HG03097 (cell line): ENCODE measurements at regions not wholly inside any gene's neighbourhood (a gene's known extent, or its start where the extent isn't known, plus 50 kb on each side); places are given as distances from the start of the nearest gene placed in this dataset.
"Not testable (repeated sequence)": the region's sequence is repeated elsewhere in the genome, so short reads cannot be mapped to it uniquely, and the experiment has no call there.

Source experiments
- ATAC-seq: cut with Tn5 transposase; IDR thresholded peaks from one replicate; pipeline ENCODE4 v1.9.1; 2021; ENCODE audit not compliant: unreplicated experiment, low FRiP score

DNA sequence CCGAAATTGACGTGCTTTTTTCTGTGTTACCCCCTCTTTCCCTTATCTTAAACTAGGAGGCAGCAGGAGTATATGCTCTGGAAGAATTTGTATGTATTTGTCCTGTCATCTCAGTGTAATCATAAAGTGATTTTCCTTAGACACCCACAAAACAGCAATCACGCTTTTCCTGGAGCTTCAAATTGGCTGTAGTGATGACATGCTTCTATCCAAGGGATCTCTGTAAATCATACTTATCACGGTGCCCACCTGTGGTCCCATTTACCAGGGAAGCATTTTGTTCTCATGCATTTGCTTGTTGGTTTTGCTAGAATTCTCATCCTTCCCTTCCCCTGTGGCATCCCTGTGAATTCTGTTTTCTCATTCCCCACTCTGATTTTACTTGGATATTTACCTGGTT is 220.8 kb upstream of the THUMPD2 start:
- no peak for ATAC-seq

DNA sequence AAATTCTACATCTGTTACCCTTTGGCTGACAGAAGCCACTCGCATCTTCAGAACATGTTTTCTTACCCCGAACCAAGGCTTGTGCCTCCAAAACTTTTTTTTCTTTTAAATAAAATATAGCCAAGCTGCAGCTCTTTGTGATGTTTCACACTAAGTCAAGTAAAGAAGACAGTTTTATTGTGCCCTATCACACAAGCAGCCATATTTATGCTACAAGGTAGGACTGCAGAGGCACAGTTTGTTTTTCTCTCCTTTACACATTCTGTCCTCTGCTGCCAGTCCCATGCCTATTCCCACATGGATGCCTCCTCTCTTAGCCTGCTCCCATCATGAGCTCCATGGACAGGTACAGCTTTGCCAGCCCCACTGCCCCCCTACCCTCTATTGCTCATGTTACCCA is 219.6 kb upstream of the THUMPD2 start:
- no peak for ATAC-seq

DNA sequence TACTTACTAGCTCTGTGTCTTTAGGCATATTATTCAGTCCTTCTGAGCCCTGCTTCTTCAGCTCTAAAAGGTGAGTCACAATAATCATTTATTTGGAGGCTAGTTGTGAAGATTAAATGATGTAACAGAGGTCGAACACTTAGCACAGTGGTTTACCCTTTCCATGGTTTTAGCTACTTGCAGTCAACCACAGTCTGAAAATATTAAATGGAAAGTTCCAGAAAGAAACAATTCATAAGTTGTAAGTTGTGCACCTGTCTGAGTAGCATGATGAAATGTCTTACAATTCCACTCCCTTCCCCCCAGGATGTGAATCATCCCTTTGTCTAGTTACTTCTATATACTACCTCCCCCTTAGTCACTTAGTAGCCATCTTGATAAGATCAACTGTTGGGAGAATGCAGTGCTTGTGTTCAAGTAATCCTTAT is 217.6 kb upstream of the THUMPD2 start:
- no peak for ATAC-seq

DNA sequence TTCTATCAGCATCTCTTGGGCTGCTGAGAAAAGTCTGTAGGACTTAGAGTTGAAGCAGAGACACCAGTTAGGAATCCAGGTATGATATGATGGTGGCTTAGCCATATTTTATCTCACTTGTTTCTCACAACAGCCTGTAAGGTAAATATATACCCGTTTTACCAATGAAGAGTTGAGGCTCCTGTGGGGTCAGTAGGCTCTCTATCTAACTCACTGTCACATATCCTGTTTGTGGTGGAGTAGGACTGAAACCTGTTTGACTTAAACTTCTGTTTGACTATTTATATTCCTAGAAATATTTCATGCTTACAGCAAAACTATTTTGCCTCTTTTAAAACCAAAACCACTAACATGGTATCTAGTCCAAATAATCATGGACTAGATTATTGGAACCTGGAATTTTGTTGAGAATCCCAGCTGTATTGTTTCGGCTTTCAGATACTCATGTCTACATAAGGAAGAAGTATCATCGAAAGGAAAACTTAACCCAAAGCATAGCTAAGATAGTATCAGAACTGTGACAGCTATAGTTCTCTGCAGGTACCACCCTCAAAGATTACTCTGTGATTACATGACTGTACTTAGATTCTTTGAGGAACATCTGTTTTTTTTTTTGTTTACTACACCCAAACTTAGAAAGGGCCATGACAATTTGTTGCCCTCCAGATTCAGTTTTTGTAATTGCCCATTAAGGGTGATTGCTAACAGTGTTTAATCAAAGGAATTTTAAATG is 216.1 kb upstream of the THUMPD2 start:
- no peak for ATAC-seq

DNA sequence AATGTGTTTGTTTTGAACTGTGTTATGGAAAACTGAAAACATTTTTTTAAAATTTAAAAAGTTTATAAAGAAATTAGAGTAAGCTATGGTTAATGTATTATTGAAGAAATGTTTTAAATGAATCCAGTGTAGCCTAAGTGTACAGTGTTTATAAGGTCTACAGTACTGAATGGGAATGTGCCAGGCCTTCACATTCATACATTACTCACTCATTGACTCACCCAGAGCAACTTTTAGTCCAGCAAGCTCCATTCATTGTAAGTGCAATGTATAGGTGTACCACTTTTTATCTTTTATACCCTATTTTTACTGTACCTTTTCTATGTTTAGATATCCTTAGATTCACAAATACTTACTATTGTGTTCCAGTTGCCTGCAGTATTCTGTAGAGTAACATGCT is 215.1 kb upstream of the THUMPD2 start:
- no peak for ATAC-seq

DNA sequence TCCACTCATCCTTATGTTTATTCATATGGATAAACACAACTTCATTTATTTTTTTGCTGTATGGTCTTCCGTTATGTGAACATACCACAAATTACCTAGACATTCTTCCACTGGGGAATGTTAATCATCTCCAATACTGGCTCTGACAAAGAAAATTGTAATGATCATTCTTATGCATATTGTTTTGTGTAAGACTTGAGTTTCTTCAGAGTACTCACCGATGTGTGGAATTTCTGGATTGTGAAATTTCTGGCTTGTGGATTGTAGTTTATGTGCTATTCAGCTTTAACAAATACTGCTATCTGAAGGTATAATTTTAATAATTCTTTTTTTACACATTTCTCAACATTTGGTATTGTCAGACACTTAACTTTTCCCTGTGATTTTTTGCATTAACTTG is 212.2 kb upstream of the THUMPD2 start:
- ATAC-seq = no peak

DNA sequence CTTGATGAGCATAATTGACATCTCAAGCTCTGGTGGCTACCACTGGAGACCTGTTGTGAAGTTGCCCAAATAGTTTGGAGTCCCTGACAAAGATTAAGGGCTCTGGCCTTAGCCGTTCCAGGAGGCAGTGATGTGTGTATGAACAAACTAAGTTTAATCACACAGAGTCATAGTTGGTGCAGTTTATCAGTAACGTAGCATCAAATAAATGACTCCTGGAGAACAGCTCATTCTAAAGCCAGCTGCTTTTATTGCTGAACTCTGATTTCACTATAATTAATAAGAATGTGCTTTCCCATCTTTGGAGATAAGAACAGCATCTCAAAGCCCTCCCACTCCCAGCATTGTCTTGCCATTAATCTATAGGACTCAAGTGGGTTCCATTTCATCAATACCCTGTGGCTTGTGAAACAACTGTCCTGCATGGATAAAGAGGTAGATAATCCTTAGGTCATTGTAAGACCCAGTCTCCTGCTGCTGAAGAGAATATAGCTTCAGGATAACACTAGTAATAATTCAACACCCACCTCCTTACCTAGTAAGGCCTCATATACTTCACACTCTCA is 211.4 kb upstream of the THUMPD2 start:
- ATAC-seq = no peak

DNA sequence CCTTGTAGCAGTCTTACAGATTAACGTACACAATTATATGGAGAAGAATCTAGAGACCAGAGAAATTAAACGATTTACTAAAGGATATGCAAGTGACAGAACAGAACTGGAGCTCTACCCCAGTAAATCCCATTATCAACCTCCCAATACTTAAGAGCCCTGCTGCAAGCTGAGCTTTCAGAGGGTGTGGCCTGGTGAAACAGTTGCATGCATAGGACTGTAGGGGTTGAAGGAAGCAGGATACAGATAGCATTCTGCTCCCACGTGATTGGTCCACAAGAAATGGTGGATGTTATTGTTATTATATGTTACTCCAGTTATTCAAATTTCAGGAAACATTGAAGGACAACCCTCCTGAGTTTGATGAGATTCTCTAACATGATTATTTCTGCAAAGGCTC is 210.8 kb upstream of the THUMPD2 start:
- ATAC-seq = no peak

DNA sequence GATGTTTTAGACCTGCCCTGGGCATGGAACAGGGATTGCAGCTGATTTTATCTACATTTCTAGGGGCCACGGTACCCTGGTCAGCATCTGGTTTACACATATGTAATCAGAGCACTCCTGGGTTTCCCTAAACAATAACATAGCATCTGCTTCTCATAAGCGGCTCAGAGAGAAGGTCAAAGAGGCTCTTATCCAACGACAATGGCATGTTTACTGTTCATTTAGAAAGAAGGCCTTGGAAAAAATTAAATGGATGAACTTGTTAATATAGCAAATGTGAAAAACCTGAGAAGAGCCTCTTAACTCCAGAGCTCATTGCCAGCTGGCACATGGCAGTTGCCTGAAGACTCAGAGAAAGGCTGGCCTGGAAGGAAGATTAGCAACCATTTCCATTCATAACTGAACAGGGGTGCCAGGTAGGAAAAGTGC is 202.8 kb upstream of the THUMPD2 start:
- ATAC-seq = no peak

DNA sequence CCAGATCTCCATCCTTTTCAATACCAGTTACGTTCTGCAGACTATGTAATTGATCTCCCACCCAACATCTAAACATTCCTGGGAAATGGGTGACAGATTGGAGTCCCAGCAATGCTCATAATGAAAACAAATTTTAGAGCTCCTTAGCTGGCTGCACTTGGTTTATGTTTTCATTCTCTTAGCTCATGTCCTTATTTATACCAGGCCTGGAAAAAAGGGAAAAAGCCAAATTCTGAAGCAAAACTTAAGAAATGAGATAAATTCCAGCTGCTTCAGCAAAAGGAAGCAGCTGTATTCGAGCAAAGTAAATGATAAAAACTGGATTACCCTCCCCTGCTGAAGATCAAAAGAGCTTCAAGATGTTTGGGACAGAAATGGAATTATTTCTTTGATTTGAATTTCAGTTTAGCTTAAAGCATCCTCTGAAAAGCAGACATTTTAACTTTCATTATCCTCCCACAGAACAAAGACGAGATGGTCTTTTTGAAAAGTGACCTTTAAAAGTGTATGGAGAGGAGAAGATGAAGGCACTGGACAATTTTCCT is 196.5 kb upstream of the THUMPD2 start:
- ATAC-seq = no peak

DNA sequence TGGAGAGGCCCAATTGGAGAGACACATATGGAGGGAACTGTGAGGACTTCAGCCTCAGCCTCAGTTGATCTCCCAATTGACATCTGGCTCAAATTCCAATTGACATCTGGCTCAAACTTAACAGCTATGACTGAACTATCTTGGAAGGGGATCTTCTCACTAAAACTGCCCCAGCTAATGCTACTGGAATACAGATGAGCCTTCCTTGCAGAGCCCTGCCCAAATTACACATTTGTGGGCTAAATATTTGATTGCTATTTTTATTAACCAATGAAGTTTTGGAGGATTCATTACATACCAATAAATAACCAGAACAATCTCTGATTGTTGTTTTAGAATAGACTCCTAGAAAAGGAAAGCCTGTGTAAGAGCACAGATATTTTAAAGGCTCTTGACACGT is 189.0 kb upstream of the THUMPD2 start:
- no peak for ATAC-seq

DNA sequence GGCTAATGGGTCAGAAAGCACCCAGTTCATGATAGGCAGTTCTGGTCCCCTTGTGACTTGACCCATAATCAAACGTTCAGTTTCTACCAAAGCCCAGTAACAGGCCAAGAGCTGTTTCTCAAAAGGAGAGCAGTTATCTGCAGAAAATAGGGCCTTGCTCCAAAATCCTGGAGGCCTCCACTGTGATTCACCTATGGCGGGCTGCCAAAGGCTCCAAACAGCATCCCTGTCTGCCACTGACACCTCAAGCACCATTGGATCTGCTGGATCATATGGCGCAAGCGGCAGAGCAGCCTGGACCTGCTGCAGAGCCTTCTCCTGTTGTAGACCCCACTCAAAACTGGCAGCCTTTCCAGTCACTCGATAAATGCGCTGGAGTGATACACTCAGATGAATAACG is 181.6 kb upstream of the THUMPD2 start:
- ATAC-seq = not testable (repeated sequence)

DNA sequence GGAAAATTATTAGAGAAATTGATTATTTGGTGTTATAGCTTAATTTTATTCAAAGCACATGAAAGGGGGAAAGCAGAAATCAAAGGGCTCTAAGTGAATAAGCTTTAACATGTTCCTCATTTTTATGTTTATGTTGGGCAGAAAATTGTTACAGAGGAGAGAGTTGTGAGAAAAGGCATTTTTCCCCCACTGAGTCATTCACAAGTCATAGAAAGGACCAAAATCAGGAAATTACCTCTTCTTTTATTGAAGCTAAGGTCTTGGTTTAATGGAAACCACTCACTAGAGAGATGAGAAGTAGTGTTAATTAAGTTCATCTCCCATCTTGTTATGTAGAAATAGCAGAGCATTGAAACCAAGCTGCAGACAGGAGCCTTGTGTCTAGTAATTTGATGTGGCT is 175.3 kb upstream of the THUMPD2 start:
- ATAC-seq = no peak

DNA sequence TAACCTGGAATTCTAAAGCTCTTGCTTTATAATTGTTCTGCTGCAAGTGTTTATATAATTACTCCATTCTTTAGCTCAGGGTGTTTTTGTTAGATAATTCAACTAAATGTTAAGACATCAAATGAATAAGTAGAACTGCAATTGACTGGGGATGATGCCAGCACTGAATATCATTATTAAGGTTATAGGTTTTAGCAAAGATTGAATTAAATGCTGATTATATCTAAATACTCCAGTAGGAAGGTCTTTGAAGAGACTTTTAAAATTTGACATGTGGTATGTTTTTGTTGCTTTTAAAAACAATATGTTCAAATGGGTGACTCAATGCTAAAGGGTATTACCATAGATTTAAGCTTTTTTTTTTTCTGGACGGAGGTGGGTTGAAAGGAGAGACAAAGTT is 170.1 kb upstream of the THUMPD2 start:
- no peak for ATAC-seq

DNA sequence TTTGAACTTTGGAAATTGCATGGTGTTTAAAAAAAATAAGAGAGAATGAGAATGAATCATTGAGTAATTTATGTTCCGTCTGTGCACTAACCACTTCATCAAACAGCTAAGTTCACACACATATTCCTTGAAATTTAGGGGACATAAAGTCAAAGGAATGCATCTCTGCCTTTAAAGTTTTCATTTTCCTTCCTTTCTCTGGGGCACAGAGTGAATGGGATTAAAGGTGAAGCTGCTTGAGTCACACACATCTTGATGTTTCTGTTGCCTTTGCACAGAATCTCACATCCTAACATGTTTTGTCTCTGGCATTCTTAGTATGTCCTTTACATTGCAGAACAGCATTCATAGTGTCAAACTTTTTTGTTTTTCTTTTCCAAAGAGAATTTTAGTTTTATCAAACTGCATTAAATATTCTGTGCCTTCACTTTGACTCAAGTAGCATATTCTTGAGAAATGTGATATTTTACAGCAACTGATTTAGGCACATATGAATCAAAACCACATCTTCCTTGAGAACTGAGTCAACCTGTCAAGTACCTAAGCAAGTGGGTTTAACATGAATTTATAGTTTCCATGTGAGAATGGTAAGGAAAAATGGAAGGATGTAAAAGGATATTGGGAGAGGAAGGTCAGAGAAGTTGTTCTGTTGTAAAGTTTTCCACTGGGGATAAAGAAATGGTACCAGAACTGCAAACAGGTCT is 169.1 kb upstream of the THUMPD2 start:
- ATAC-seq = no peak

DNA sequence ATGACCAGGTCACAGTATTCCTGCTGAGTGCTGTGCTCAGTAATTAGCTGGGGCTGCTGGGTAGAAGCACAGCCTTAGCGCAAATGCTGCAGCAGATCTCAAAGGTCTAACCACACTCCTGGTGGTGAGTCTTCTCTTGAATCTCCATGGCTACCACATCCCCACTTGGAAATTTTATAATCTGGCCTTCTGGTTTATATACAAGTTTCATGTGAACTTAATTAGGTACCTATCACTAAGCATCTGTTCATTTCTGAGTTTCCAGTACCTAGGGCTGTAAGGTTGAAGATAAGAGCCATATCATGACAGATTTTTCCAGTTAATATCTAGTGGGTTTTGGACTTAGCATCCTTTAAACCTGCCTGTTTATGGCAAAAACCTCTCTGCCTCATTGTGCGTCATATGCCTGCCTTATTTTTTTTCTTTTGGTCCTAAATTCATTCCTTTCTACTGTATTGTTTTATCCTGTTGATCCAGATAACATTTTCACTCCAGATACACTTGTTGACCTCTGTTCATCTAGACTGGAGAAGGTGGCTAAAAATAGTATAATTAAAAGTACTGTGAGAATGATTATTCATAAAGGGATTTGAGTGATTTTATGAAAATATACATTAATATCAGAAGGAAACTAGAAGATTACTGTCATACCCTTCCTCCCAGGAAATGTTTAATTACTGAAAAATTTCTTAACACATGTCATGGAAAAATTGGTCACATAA is 168.4 kb upstream of the THUMPD2 start:
- ATAC-seq = no peak

DNA sequence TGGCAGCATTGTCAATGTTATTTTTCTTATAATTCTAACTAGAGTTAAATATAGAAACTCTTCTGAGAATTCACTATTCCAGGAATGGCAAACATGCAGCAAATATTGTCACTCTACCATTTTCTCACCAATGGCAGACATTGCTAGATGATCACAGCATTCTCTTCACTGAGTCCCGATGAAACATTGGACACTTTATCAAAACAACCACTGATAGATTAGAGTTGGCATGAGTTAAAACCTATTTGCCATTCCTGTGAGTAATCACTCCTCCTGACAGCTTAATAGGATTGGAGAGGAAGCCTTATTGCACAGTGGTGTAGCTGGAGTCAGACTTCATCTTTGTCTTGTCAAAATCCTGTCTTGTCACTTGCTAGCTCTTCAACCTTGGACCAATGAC is 163.9 kb upstream of the THUMPD2 start:
- no peak for ATAC-seq

DNA sequence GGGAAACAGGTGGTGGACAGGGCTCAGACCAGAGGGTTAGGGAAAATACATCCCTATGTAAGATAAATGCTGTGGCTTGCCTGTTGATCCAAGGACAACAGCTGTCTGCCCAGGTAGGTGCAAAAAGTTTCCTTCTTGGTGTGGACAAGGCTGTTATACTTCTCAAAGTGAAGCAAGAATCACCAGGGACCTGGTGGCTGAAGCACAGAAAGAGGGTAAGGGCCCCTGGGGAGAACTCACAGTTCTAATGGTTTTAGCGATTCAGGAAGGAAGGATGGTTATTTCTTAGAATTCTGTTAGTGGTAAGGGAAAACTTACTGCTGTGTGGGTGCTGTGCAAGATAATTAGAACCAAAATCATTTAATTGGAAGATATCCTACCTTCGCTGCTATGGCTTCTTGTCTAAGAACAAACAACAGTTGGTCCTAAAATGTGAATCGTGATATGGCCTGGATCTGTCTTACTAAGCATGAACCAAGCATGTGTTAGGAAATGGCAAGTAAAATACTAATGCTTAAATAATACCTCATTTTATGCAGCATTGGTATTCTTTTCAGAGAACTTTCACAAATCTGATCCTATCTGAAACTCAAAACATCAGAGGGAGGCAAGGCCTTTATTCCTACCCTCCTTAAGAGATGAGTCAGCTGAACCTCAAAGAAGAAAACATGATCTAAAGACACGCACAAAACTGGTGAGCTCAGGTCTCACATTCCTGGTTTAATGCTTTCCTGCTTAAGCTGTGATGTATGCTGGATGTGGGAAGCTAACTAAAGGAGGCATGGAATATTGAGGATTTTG is 159.2 kb upstream of the THUMPD2 start:
- ATAC-seq = no peak

DNA sequence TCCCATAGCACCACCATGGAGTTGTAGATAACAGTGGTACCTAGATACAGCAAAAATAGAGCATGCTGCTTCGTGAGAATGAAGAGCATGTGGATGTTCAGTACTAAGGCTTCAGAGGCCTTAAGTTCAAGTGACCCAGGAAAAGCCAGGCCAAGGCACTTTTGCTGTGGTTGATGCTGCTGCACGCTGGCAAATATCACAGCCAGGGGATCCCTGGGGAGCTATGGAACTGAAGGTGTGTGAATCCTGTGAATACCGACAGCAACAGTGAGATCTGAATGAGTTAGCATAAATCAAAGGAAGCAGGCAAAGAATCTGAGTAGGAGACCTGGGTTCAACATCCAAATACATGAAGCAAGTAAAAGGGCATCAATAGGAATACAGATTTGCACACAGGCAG is 158.6 kb upstream of the THUMPD2 start:
- no peak for ATAC-seq

DNA sequence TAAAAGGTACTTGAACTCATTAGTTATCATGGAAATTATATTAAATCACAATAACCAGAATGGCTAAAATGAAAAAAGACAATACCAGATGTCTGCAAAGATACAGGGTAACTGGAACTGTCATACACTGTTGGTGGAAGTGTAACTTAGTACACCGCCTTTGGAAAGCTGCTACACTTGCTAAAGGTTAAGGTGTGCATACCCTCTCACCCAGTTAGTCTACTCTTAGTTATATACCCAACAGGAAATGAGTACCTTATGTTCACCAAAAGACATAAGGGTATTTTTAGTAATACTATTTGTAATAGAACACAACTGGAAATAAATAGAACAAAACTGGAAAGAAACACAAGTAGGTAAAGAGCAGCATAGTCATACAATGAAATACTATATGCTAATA is 155.8 kb upstream of the THUMPD2 start:
- no peak for ATAC-seq
